Esophagus squamous epithelium (tissue), 4 donors: ENCODE measurements at regions not wholly inside any gene's neighbourhood (a gene's known extent, or its start where the extent isn't known, plus 50 kb on each side); places are given as distances from the start of the nearest gene placed in this dataset.

Experiments
- POLR2A ChIP-seq, 4 donors: fragments of 450-650 bp; IDR thresholded peaks; one replicate each; pipeline ENCODE4 v1.6.1; 2017; ENCODE audit warnings: antibody characterized with exemption in 4 of 4, mild to moderate bottlenecking in 4 of 4, moderate library complexity in 3 of 4
- TF ChIP-seq, protein P1 (sequence below), 6 experiments: fragments of 450-650 bp in 4 of 6; fragments of 200-600 bp in 2 of 6; sonication (generic) in 2 of 6; IDR thresholded peaks; one replicate each; pipeline ENCODE4 v1.5.1; 2016 to 2019; ENCODE audit warnings: antibody characterized with exemption in 6 of 6, mild to moderate bottlenecking in 4 of 6, moderate library complexity in 4 of 6

DNA sequence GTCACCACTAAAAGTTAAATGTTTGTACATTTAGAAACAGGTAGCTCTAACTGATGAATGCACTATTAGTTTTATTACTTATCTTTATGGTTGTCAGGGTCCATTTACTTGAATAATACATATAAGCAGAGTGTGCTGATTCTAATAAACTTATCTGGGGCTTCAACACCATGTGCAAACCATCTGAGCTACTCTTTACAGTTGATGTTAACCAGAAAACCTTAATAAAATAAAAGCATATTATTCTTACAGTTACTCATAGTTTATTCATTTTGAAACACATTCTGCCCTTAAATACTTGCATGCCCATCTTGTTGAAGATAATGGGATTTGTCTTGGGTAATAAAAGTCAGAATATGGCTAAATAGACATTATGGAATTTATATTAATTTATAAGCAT, 1042.2 kb downstream of the EPHA7 start:
- TF ChIP-seq, protein P1, sequence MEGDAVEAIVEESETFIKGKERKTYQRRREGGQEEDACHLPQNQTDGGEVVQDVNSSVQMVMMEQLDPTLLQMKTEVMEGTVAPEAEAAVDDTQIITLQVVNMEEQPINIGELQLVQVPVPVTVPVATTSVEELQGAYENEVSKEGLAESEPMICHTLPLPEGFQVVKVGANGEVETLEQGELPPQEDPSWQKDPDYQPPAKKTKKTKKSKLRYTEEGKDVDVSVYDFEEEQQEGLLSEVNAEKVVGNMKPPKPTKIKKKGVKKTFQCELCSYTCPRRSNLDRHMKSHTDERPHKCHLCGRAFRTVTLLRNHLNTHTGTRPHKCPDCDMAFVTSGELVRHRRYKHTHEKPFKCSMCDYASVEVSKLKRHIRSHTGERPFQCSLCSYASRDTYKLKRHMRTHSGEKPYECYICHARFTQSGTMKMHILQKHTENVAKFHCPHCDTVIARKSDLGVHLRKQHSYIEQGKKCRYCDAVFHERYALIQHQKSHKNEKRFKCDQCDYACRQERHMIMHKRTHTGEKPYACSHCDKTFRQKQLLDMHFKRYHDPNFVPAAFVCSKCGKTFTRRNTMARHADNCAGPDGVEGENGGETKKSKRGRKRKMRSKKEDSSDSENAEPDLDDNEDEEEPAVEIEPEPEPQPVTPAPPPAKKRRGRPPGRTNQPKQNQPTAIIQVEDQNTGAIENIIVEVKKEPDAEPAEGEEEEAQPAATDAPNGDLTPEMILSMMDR (IDR thresholded peaks at IDR 0.05) = no peak
- no peak for TF ChIP-seq POLR2A (IDR thresholded peaks at IDR 0.05)
